HG03378 (cell line): ENCODE measurements at regions not wholly inside any gene's neighbourhood (a gene's known extent, or its start where the extent isn't known, plus 50 kb on each side); places are given as distances from the start of the nearest gene placed in this dataset.

Experiments used
- ATAC-seq: cut with Tn5 transposase; IDR thresholded peaks from one replicate; pipeline ENCODE4 v1.9.1; 2021; ENCODE audit warnings: mild to moderate bottlenecking, moderate library complexity; ENCODE audit not compliant: unreplicated experiment

- ATAC-seq = no peak
These were observed 100.1 kb downstream of the HRH4 start for GRCh38 chr18:24560511-24560981.

- ATAC-seq = no peak
These were observed 101.0 kb downstream of the HRH4 start for GRCh38 chr18:24561369-24561965.

- ATAC-seq = no peak
These were observed 106.8 kb downstream of the HRH4 start for GRCh38 chr18:24567199-24567598.

GRCh38 chr18:24570716-24571115 is 110.3 kb downstream of the HRH4 start:
- no peak for ATAC-seq

GRCh38 chr18:24582771-24583170 is 122.3 kb downstream of the HRH4 start:
- no peak for ATAC-seq

GRCh38 chr18:24584205-24584604 is 123.8 kb downstream of the HRH4 start:
- no peak for ATAC-seq

GRCh38 chr18:24584813-24585212 is 124.4 kb downstream of the HRH4 start:
- ATAC-seq = no peak

- no peak for ATAC-seq
These were observed 125.6 kb downstream of the HRH4 start for GRCh38 chr18:24585996-24586566.

GRCh38 chr18:24586662-24587360 is 126.4 kb downstream of the HRH4 start:
- no peak for ATAC-seq

GRCh38 chr18:24588440-24588839 is 128.0 kb downstream of the HRH4 start:
- ATAC-seq = no peak

GRCh38 chr18:24590946-24591345 is 130.5 kb downstream of the HRH4 start:
- no peak for ATAC-seq

- no peak for ATAC-seq
These were observed 133.0 kb downstream of the HRH4 start for GRCh38 chr18:24593401-24593800.

GRCh38 chr18:24593886-24594285 is 133.4 kb downstream of the HRH4 start:
- no peak for ATAC-seq

- no peak for ATAC-seq
These were observed 135.2 kb downstream of the HRH4 start for GRCh38 chr18:24595561-24596031.

GRCh38 chr18:24600076-24600654 is 139.7 kb downstream of the HRH4 start:
- ATAC-seq = no peak

- ATAC-seq = no peak
These were observed 141.1 kb downstream of the HRH4 start for GRCh38 chr18:24601585-24601984.

- ATAC-seq = no peak
These were observed 141.8 kb downstream of the HRH4 start for GRCh38 chr18:24602201-24602600.

- ATAC-seq = no peak
These were observed 142.7 kb downstream of the HRH4 start for GRCh38 chr18:24603151-24603550.

- no peak for ATAC-seq
These were observed 145.0 kb downstream of the HRH4 start for GRCh38 chr18:24605444-24605843.

- ATAC-seq = no peak
These were observed 148.8 kb downstream of the HRH4 start for GRCh38 chr18:24609254-24609653.

GRCh38 chr18:24611075-24611474 is 150.6 kb downstream of the HRH4 start:
- no peak for ATAC-seq
